ENCODE measurements at regions not wholly inside any gene's neighbourhood (a gene's known extent, or its start where the extent isn't known, plus 50 kb on each side); places are given as distances from the start of the nearest gene placed in this dataset.

GRCh38 chr3:10688548-10689172, 127.4 kb upstream of the SLC6A11 start:
- TF ChIP-seq CTCF (IDR thresholded peaks at IDR 0.05) (no peak), POLR2A (IDR thresholded peaks at IDR 0.05) (no peak), EP300 (IDR thresholded peaks at IDR 0.05) (no peak)

Data from gastroesophageal sphincter (tissue), 3 donors.